Epithelial cell of proximal tubule (primary cell): ENCODE measurements at regions not wholly inside any gene's neighbourhood (a gene's known extent, or its start where the extent isn't known, plus 50 kb on each side); places are given as distances from the start of the nearest gene placed in this dataset.

Experiments
- DNase-seq: peaks from one replicate; pipeline ENCODE4 v3.0.0-alpha.2; 2011; ENCODE audit warnings: low read depth
- H3K4me3 ChIP-seq: 2 replicates; pipeline ENCODE4 v1.5.1; 2011; ENCODE audit warnings: low read depth, mild to moderate bottlenecking, low read length
- CTCF ChIP-seq: conservative IDR thresholded peaks from 2 replicates; pipeline ENCODE4 v1.5.1; 2012; ENCODE audit warnings: low read depth, mild to moderate bottlenecking, low read length

GRCh38 chr14:84566109-84566508 lies 963.8 kb upstream of the FLRT2 start:
- no peak for DNase-seq
- H3K4me3 ChIP-seq, result no peak overlapping the region
- no peak for TF ChIP-seq CTCF

GRCh38 chr14:84575681-84576080 lies 954.3 kb upstream of the FLRT2 start:
- no peak for TF ChIP-seq CTCF
- DNase-seq, result no peak

DNA sequence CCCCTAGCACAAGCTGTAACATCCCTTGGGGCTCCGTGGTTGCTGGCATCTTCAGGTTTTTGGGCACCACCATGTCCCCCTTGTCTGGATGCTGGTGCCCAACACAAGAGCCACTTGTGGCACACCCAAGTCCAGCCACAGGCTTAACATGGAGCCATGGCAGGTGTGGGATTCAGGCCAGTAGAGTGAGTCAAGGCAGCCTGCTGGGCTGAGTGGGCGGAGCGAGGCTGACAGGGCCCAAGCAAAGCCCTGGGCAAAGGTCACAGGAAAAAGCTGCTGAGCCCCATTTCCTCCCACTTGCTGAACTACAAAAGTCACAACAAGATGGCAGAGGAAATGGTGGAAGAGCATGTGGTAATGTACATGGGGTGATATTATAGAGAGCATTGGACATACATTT lies 950.7 kb upstream of the FLRT2 start:
- no peak for TF ChIP-seq CTCF

More at GRCh38 chr14:84575681-84576080, 954.3 kb upstream of the FLRT2 start:
- H3K4me3 ChIP-seq, result no peak overlapping the region

DNA sequence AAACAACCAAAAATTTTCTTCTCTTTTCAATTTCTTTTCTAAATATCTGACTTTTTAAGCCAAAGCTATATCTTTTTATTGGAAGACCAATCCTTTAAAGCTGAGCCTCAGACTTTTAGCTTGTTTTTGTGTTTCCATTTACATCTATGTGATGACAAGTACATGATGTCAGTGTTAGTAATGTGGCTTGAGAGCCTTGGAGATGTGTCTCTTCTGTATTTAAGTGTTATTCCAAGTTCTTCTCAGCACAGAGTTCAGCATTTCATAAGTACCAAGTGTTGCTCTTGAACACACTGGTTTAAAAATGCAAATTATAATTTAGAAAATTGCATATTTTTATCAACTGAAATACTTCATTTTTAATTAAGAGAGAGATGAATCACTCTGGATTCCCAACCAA lies 948.9 kb upstream of the FLRT2 start:
- DNase-seq, result no peak
- H3K4me3 ChIP-seq, result no peak overlapping the region
- TF ChIP-seq CTCF, result no peak

More for the DNA sequence above, 950.7 kb upstream of the FLRT2 start:
- no peak overlapping the region for H3K4me3 ChIP-seq
- DNase-seq, result no peak

GRCh38 chr14:84584511-84584910 lies 945.4 kb upstream of the FLRT2 start:
- TF ChIP-seq CTCF, result no peak
- peak; percentile 6 for DNase-seq
- H3K4me3 ChIP-seq, result no peak overlapping the region

DNA sequence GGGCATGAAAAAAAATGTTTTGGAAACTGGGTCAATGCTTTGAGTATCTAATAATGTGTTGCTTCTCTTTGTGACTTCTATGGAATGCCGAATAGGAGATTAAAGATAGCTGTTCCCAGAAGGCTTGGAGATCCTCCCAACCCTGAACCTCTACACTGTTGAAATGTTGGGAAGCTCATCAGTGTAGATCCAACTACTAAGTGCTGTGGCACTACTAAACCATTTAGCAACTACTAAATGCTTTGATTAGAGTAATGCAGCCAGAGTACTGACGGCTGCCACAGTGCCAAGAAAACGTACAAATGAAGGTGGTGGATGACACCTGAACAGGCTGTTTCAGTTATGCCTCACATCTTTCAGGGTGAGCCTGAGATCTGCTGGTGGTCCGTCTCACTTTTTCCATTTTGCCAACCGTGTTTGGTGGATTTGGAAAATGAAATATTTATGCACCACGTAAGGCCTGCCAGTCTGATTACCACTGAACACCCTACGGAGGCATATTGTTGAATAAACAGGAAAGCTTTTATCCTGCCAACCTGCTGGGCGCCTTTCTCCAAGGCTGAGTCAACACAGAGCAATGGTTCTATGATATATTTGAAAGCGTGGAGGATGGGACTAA lies 938.0 kb upstream of the FLRT2 start:
- no peak for DNase-seq
- TF ChIP-seq CTCF, result no peak
- H3K4me3 ChIP-seq, result no peak overlapping the region

DNA sequence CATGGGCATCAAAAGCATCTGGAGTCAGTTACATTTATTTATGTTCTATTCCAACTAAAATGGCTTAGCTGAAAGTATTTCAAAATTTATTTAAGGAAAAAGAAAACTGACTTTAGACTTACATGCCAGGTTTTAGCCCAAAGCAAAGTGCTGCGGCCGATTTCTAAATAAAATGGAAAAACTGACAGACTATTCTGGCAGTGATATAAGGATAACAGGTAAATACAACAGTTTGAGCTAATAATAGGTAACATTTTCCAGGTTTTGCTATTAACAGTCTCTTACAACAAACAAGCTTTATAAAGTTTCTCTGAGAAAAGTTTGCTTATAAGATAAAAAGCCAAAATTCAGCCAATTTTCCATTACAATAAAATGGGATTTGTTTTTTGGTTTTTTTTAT lies 937.2 kb upstream of the FLRT2 start:
- DNase-seq, result no peak
- H3K4me3 ChIP-seq, result no peak overlapping the region
- TF ChIP-seq CTCF, result no peak
